CD4-positive, alpha-beta memory T cell (primary cell): ENCODE measurements at regions not wholly inside any gene's neighbourhood (a gene's known extent, or its start where the extent isn't known, plus 50 kb on each side); places are given as distances from the start of the nearest gene placed in this dataset.

ENCODE experiments used
- CTCF ChIA-PET: fragments of 350-600 bp; sonication (Branson Sonifier 250); formaldehyde crosslinking; loops from one replicate; lab custom pipeline; 2021; ENCODE audit warnings: inconsistent platforms; ENCODE audit not compliant: partially characterized antibody; lab: Charles Lee
- POLR2A ChIA-PET: fragments of 350-600 bp; sonication (Branson Sonifier 250); formaldehyde crosslinking; loops from one replicate; lab custom pipeline; 2021; ENCODE audit not compliant: partially characterized antibody; lab: Charles Lee
- DNase-seq, 5 donors: peaks; one replicate each; pipeline versions ENCODE4 v3.0.0 to v3.0.0-alpha.2; 2020 to 2022; ENCODE audit warnings: mixed read lengths in 1 of 5
- H3K27ac ChIP-seq: one replicate; pipeline ENCODE4 v1.7.0; 2013; ENCODE audit warnings: low read depth, low read length
- H3K27me3 ChIP-seq: 2 replicates; pipeline ENCODE4 v1.7.0; 2013; ENCODE audit warnings: mild to moderate bottlenecking, low read length, moderate library complexity; ENCODE audit not compliant: insufficient read depth
- H3K36me3 ChIP-seq: 2 replicates; pipeline ENCODE4 v1.7.0; 2013; ENCODE audit warnings: mild to moderate bottlenecking, low read length, moderate library complexity; ENCODE audit not compliant: insufficient read depth
- H3K4me1 ChIP-seq: 2 replicates; pipeline ENCODE4 v1.7.0; 2013; ENCODE audit warnings: mild to moderate bottlenecking, low read length, moderate library complexity; ENCODE audit not compliant: insufficient read depth
- H3K4me3 ChIP-seq, 2 donors: one replicate each; pipeline ENCODE4 v1.7.0; 2013; ENCODE audit warnings: low read length in 2 of 2, mild to moderate bottlenecking in 1 of 2
- H3K9me3 ChIP-seq, 2 donors: one replicate each; pipeline ENCODE4 v1.7.0; 2013; ENCODE audit warnings: low read length in 2 of 2, control low read depth in 1 of 2; ENCODE audit not compliant: control insufficient read depth in 1 of 2
- H3K27ac Mint-ChIP-seq, 7 donors: one replicate each; pipeline ENCODE4 v1.8.0; 2020 to 2021; ENCODE audit warnings: mixed read lengths in 7 of 7, mild to moderate bottlenecking in 6 of 7, inconsistent platforms in 3 of 7, moderate library complexity in 3 of 7
- H3K27me3 Mint-ChIP-seq, 2 donors: one replicate each; pipeline ENCODE4 v1.8.0; 2020 to 2021; ENCODE audit warnings: mixed read lengths in 2 of 2
- H3K36me3 Mint-ChIP-seq, 2 donors: one replicate each; pipeline ENCODE4 v1.8.0; 2020 to 2021; ENCODE audit warnings: mixed read lengths in 2 of 2, inconsistent platforms in 1 of 2, mild to moderate bottlenecking in 1 of 2
- H3K4me1 Mint-ChIP-seq, 4 donors: one replicate each; pipeline ENCODE4 v1.8.0; 2020 to 2021; ENCODE audit warnings: mixed read lengths in 4 of 4, mild to moderate bottlenecking in 1 of 4
- H3K4me3 Mint-ChIP-seq, 8 donors: one replicate each; pipeline ENCODE4 v1.8.0; 2020 to 2021; ENCODE audit warnings: mixed read lengths in 8 of 8, mild to moderate bottlenecking in 7 of 8, moderate library complexity in 6 of 8, inconsistent platforms in 3 of 8
- H3K9me3 Mint-ChIP-seq, 8 donors: one replicate each; pipeline ENCODE4 v1.8.0; 2020 to 2021; ENCODE audit warnings: mixed read lengths in 8 of 8, mild to moderate bottlenecking in 5 of 8, inconsistent platforms in 3 of 8, moderate library complexity in 1 of 8
- intact Hi-C: fragments of 100-400 bp; cut with micrococcal nuclease; formaldehyde crosslinking; loops from one replicate; pipeline ENCODE4 v1.15.1; 2023

GRCh38 chr12:130017591-130018449 lies 114.0 kb upstream of the TMEM132D start:
- Histone ChIP-seq H3K36me3 (no peaks in the 10 kb centered on the region), H3K4me1 (no peaks in the 10 kb centered on the region), H3K4me3 (no peak overlapping the region), H3K27ac (no peak overlapping the region), H3K9me3 (no peaks in the 10 kb centered on the region), H3K27me3 (no peaks in the 10 kb centered on the region)
- Mint-ChIP-seq H3K4me3 (no peak overlapping the region), H3K4me1 (peaks cover 0 to 2% (median 0%) of the 10 kb centered on the region in 4 donors), H3K27me3 (peaks cover 6 to 9% of the 10 kb centered on the region in 2 donors), H3K36me3 (no peaks in the 10 kb centered on the region), H3K27ac (peak overlapping the region in 1 of 7 donors; percentile 43), H3K9me3 (peaks cover 0 to 4% (median 0%) of the 10 kb centered on the region in 8 donors)
- intact Hi-C loops, result no loop called here
- ChIA-PET CTCF (interaction anchor here (0.9 to 2.1 kb wide), 3 partner anchors 9 to 15 kb away, joined by 3 to 8 read pairs (median 4); no protein-coding TSS in a partner anchor), POLR2A (no interaction called here)
- DNase-seq, result no peak

- no peaks in the 10 kb centered on the region for H3K4me1 ChIP-seq
- ChIA-PET CTCF (interaction anchor here (0.9 to 2.1 kb wide), 3 partner anchors 8 to 14 kb away, joined by 3 to 8 read pairs (median 6); no protein-coding TSS in a partner anchor), POLR2A (no interaction called here)
- no peak for DNase-seq
- H3K27me3 ChIP-seq, result no peaks in the 10 kb centered on the region
- H3K27ac ChIP-seq, result no peak overlapping the region
- no peak overlapping the region for H3K4me3 ChIP-seq
- intact Hi-C loops, result no loop called here
- Mint-ChIP-seq H3K27ac (no peak overlapping the region), H3K36me3 (no peaks in the 10 kb centered on the region), H3K4me3 (no peak overlapping the region), H3K9me3 (peaks cover 0 to 4% (median 0%) of the 10 kb centered on the region in 8 donors), H3K27me3 (peaks cover 8 to 9% of the 10 kb centered on the region in 2 donors), H3K4me1 (peaks cover 0 to 2% (median 0%) of the 10 kb centered on the region in 4 donors)
- no peaks in the 10 kb centered on the region for H3K9me3 ChIP-seq
- H3K36me3 ChIP-seq, result no peaks in the 10 kb centered on the region
Observed at GRCh38 chr12:130018614-130019013, 114.8 kb upstream of the TMEM132D start.

GRCh38 chr12:130026608-130027176 lies 122.9 kb upstream of the TMEM132D start:
- no peak for DNase-seq
- CTCF ChIA-PET, result interaction anchor here (0.9 to 1.8 kb wide), 5 partner anchors 9 to 17 kb away, joined by 3 to 8 read pairs (median 3); no protein-coding TSS in a partner anchor
- Mint-ChIP-seq H3K27me3 (peaks cover 0 to 13% of the 10 kb centered on the region in 2 donors), H3K4me1 (no peaks in the 10 kb centered on the region), H3K4me3 (no peak overlapping the region), H3K27ac (no peak overlapping the region), H3K36me3 (no peaks in the 10 kb centered on the region), H3K9me3 (peaks cover 0 to 2% (median 0%) of the 10 kb centered on the region in 8 donors)
- no peak overlapping the region for H3K4me3 ChIP-seq
- no peaks in the 10 kb centered on the region for H3K36me3 ChIP-seq
- no peak overlapping the region for H3K27ac ChIP-seq
- POLR2A ChIA-PET, result no interaction called here
- H3K4me1 ChIP-seq, result no peaks in the 10 kb centered on the region
- H3K9me3 ChIP-seq, result no peaks in the 10 kb centered on the region
- intact Hi-C loops, result loop anchor here (1.0 kb wide), 1 partner anchor 309 kb away; no protein-coding TSS in a partner anchor
- no peaks in the 10 kb centered on the region for H3K27me3 ChIP-seq

- H3K27ac ChIP-seq, result no peak overlapping the region
- no peaks in the 10 kb centered on the region for H3K4me1 ChIP-seq
- no peak overlapping the region for H3K4me3 ChIP-seq
- ChIA-PET CTCF (interaction anchor here (0.9 to 1.8 kb wide), 4 partner anchors 8 to 17 kb away, joined by 3 to 8 read pairs (median 4); no protein-coding TSS in a partner anchor), POLR2A (no interaction called here)
- H3K36me3 ChIP-seq, result no peaks in the 10 kb centered on the region
- no peaks in the 10 kb centered on the region for H3K27me3 ChIP-seq
- H3K27ac Mint-ChIP-seq, result no peak overlapping the region
- peaks cover 0 to 2% (median 0%) of the 10 kb centered on the region in 8 donors for H3K9me3 Mint-ChIP-seq
- H3K4me3 Mint-ChIP-seq, result no peak overlapping the region
- no peaks in the 10 kb centered on the region for H3K9me3 ChIP-seq
- no peaks in the 10 kb centered on the region for H3K36me3 Mint-ChIP-seq
- peaks cover 0 to 13% of the 10 kb centered on the region in 2 donors for H3K27me3 Mint-ChIP-seq
- intact Hi-C loops, result no loop called here
- DNase-seq, result no peak
- no peaks in the 10 kb centered on the region for H3K4me1 Mint-ChIP-seq
Observed at GRCh38 chr12:130027798-130028197, 124.0 kb upstream of the TMEM132D start.

- Mint-ChIP-seq H3K4me3 (no peak overlapping the region), H3K9me3 (peaks cover 0 to 2% (median 0%) of the 10 kb centered on the region in 8 donors), H3K27me3 (peaks cover 0 to 12% of the 10 kb centered on the region in 2 donors), H3K27ac (no peak overlapping the region), H3K36me3 (no peaks in the 10 kb centered on the region), H3K4me1 (no peaks in the 10 kb centered on the region)
- no peaks in the 10 kb centered on the region for H3K27me3 ChIP-seq
- CTCF ChIA-PET, result no interaction called here
- intact Hi-C loops, result no loop called here
- H3K36me3 ChIP-seq, result no peaks in the 10 kb centered on the region
- no peaks in the 10 kb centered on the region for H3K9me3 ChIP-seq
- no peaks in the 10 kb centered on the region for H3K4me1 ChIP-seq
- no peak overlapping the region for H3K4me3 ChIP-seq
- H3K27ac ChIP-seq, result no peak overlapping the region
- POLR2A ChIA-PET, result no interaction called here
- DNase-seq, result no peak
Observed at GRCh38 chr12:130029151-130029550, 125.3 kb upstream of the TMEM132D start.

GRCh38 chr12:130031041-130031440 lies 127.2 kb upstream of the TMEM132D start:
- no peaks in the 10 kb centered on the region for H3K27me3 ChIP-seq
- POLR2A ChIA-PET, result no interaction called here
- no peaks in the 10 kb centered on the region for H3K36me3 ChIP-seq
- H3K4me1 ChIP-seq, result no peaks in the 10 kb centered on the region
- H3K9me3 Mint-ChIP-seq, result no peaks in the 10 kb centered on the region
- H3K27ac Mint-ChIP-seq, result no peak overlapping the region
- no peak for DNase-seq
- CTCF ChIA-PET, result interaction anchor here (1.4 to 1.6 kb wide), 3 partner anchors 14 to 27 kb away, joined by 4 to 9 read pairs (median 7); no protein-coding TSS in a partner anchor
- H3K36me3 Mint-ChIP-seq, result no peaks in the 10 kb centered on the region
- peaks cover 0 to 12% of the 10 kb centered on the region in 2 donors for H3K27me3 Mint-ChIP-seq
- H3K9me3 ChIP-seq, result no peaks in the 10 kb centered on the region
- no peak overlapping the region for H3K4me3 Mint-ChIP-seq
- H3K27ac ChIP-seq, result no peak overlapping the region
- no peak overlapping the region for H3K4me3 ChIP-seq
- intact Hi-C loops, result no loop called here
- H3K4me1 Mint-ChIP-seq, result no peaks in the 10 kb centered on the region
